ENCODE measurements at regions not wholly inside any gene's neighbourhood (a gene's known extent, or its start where the extent isn't known, plus 50 kb on each side); places are given as distances from the start of the nearest gene placed in this dataset.

GRCh38 chr13:33671560-33671959 lies 146.4 kb upstream of the RFC3 start:
- TF ChIP-seq SIN3A (IDR thresholded peaks at IDR 0.05; ENCODE audit: borderline replicate concordance, insufficient read depth, low read length) (no peak), REST (IDR thresholded peaks at IDR 0.05; ENCODE audit: insufficient read depth in 1 of 2, low read depth in 2 of 2, low read length in 2 of 2) (no peak), POLR2AphosphoS5 (IDR thresholded peaks at IDR 0.05; ENCODE audit: low read depth, low read length) (no peak), FOXP2 (optimal IDR thresholded peaks at IDR 0.05; ENCODE audit: borderline replicate concordance, extremely low read depth, extremely low read length, insufficient read depth) (no peak)

DNA sequence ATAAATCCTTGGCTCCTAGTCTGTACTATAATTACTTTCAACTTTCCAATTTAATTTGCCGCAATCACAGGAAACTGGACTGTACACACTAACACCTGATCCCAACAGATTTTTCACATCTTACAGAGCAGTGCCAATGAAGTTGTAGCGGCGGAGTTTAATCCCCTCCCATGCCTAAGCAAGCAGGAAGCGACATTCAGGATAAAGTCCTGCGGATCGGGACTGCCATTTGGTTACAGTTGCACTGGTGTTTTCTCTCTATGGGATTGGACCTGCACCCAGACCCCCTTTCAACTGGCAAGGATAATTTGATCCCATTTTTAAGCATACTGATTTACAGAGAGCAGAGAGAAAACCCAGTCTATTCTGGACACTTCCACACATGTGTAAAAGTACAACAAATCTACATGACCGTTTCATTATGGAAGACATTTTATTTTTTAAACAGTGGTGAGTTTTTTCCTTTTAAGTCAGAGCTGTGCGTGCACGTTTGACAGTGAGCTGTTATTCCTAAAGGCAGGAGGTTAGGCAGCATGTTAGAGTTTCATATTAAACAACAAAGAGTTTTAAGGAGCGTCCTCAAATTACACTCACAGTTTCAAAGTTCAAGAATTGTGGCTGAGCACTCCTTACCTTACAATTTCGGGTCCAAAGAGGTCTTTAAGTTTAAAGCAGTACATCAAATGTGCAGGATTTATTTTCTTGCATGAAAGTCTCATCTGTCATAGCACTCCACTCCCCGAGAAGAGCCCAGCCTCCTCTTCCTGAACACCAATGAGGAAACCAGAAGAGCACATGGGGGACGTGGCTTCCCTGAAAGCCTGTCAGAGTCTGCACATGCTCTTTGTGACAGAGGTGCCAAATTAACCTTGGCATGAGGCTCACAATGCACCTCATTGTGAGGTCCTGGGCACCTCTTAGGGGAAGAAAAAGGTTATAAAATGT lies 141.6 kb upstream of the RFC3 start:
- TF ChIP-seq POLR2AphosphoS5 (IDR thresholded peaks at IDR 0.05; ENCODE audit: low read depth, low read length) (no peak), REST (IDR thresholded peaks at IDR 0.05; ENCODE audit: insufficient read depth in 1 of 2, low read depth in 2 of 2, low read length in 2 of 2) (no peak)

DNA sequence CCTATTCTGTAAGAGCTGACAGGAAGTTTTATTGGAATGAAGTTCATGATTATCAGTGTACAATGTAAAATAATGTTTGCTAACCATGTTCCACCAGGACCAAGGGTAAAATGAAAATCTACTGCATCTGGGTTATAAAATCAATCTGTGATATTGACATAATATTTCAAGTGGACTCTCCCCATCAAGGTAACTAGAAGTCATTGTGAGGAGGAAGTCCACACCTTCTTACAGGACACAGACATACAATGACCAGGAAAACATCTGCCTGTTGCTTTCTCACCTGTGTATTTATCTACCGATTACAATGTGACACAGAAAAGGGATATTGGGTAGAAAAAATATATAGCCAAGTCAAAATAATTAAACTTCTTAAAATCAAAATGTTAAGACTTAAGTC lies 140.7 kb upstream of the RFC3 start:
- TF ChIP-seq POLR2AphosphoS5 (IDR thresholded peaks at IDR 0.05; ENCODE audit: low read depth, low read length) (no peak), REST (IDR thresholded peaks at IDR 0.05; ENCODE audit: insufficient read depth in 1 of 2, low read depth in 2 of 2, low read length in 2 of 2) (no peak), TAF1 (IDR thresholded peaks at IDR 0.05; ENCODE audit: borderline replicate concordance, insufficient read depth, low read length) (no peak), FOXP2 (optimal IDR thresholded peaks at IDR 0.05; ENCODE audit: borderline replicate concordance, extremely low read depth, extremely low read length, insufficient read depth) (no peak), SIN3A (IDR thresholded peaks at IDR 0.05; ENCODE audit: borderline replicate concordance, insufficient read depth, low read length) (no peak)

GRCh38 chr13:33678084-33678483 lies 139.9 kb upstream of the RFC3 start:
- no peak for TF ChIP-seq FOXP2 (optimal IDR thresholded peaks at IDR 0.05; ENCODE audit: borderline replicate concordance, extremely low read depth, extremely low read length, insufficient read depth)

GRCh38 chr13:33678906-33679657 lies 138.9 kb upstream of the RFC3 start:
- TF ChIP-seq POLR2AphosphoS5 (IDR thresholded peaks at IDR 0.05; ENCODE audit: low read depth, low read length) (no peak), TAF1 (IDR thresholded peaks at IDR 0.05; ENCODE audit: borderline replicate concordance, insufficient read depth, low read length) (0 out of 2 replicates have a peak, but pooled peaks have one; percentile 17)

- TF ChIP-seq REST (IDR thresholded peaks at IDR 0.05; ENCODE audit: insufficient read depth in 1 of 2, low read depth in 2 of 2, low read length in 2 of 2) (no peak), SIN3A (IDR thresholded peaks at IDR 0.05; ENCODE audit: borderline replicate concordance, insufficient read depth, low read length) (no peak)
These were observed 138.3 kb upstream of the RFC3 start for GRCh38 chr13:33679658-33680012.
